Transverse colon (tissue), 4 donors: ENCODE measurements at regions not wholly inside any gene's neighbourhood (a gene's known extent, or its start where the extent isn't known, plus 50 kb on each side); places are given as distances from the start of the nearest gene placed in this dataset.

Source experiments
- DNase-seq: peaks from one replicate; pipeline ENCODE4 v3.0.0-alpha.2; 2019
- H3K27ac ChIP-seq, 4 donors: fragments of 200-600 bp; sonication (generic); 2 replicates each; pipeline ENCODE4 v1.5.1; 2016 to 2018; ENCODE audit warnings: inconsistent platforms in 4 of 4
- H3K27me3 ChIP-seq: fragments of 200-600 bp; sonication (generic); 2 replicates; pipeline ENCODE4 v1.5.1; 2017; ENCODE audit warnings: inconsistent platforms
- H3K36me3 ChIP-seq, 4 donors: fragments of 200-600 bp; sonication (generic); 2 replicates each; pipeline ENCODE4 v1.5.1; 2017 to 2019; ENCODE audit warnings: inconsistent platforms in 4 of 4
- H3K4me1 ChIP-seq, 4 donors: fragments of 200-600 bp; sonication (generic); 2 replicates each; pipeline ENCODE4 v1.5.1; 2017 to 2020; ENCODE audit warnings: inconsistent platforms in 4 of 4
- H3K4me3 ChIP-seq, 4 donors: fragments of 200-600 bp; sonication (generic); 1 replicate in 1 of 4; 2 replicates in 3 of 4; pipeline versions ENCODE4 v1.5.1 to v1.6.1; 2017 to 2019; ENCODE audit warnings: inconsistent platforms in 4 of 4
- H3K9me3 ChIP-seq, 2 donors: fragments of 200-600 bp; sonication (generic); 2 replicates each; pipeline ENCODE4 v1.5.1; 2017 to 2019; ENCODE audit warnings: inconsistent platforms in 2 of 2
- EP300 ChIP-seq: sonication (generic); formaldehyde crosslinking; IDR thresholded peaks from one replicate; pipeline ENCODE4 v1.6.1; 2017; ENCODE audit warnings: antibody characterized with exemption, low read depth
- POLR2A ChIP-seq: fragments of 450-650 bp; IDR thresholded peaks from one replicate; pipeline ENCODE4 v1.6.1; 2016; ENCODE audit warnings: antibody characterized with exemption, mild to moderate bottlenecking, moderate library complexity
- POLR2AphosphoS5 ChIP-seq, 3 donors: sonication (generic); formaldehyde crosslinking; IDR thresholded peaks; one replicate each; pipeline ENCODE4 v1.6.1; 2016; ENCODE audit warnings: antibody characterized with exemption in 3 of 3
- WGBS, 2 donors: methylation state at CpG; one replicate each; pipeline ENCODE4 v1.1.5; 2018; ENCODE audit warnings: low coverage in 1 of 2; 5-methylcytosine and 5-hydroxymethylcytosine counted together
- in situ Hi-C, 4 donors: fragments of 200-750 bp; cut with MboI; loops; one replicate each; pipeline versions ENCODE4 v1.15.0 to v1.15.1; 2017; ENCODE audit warnings: low sequenced_read_pairs in 3 of 4, low pct_ligation_motif_present in 1 of 4, low pct_unique_long_range_greater_than_20kb in 1 of 4
- intact Hi-C: fragments of 100-400 bp; cut with DNase I; formaldehyde crosslinking; loops from one replicate; pipeline ENCODE4 v1.15.1; 2023; ENCODE audit warnings: low total_unique reads
- TF ChIP-seq, protein P1 (sequence below), 5 experiments: fragments of 200-600 bp in 3 of 5; fragments of 450-650 bp in 2 of 5; sonication (generic) in 3 of 5; IDR thresholded peaks; 1 replicate in 2 of 5; 2 replicates in 3 of 5; pipeline ENCODE4 v1.5.1; 2016 to 2017; ENCODE audit warnings: antibody characterized with exemption in 5 of 5, inconsistent platforms in 3 of 5, mild to moderate bottlenecking in 2 of 5, moderate library complexity in 1 of 5

DNA sequence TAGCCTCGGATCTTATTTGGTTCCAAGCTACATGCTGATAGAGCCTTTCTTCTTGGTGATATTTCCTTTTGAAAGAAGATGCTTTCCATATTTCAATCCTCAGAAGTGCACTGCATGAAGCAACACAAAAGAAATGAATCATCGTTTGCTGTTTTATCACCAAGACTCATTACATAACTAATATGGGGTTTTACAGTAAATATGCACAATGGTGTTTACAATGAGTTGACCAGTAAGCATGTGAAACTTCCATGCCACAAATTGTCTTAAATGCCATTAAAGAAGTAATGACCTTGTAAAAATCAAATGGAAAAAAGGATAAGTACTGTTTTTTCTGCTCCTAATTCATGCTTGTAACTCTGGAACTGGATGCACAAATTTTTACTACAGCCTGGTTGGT is 1017.0 kb upstream of the GHITM start:
- no peaks in the 10 kb centered on the region for H3K27me3 ChIP-seq
- no peaks in the 10 kb centered on the region for H3K4me1 ChIP-seq
- in situ Hi-C loops (no loop called here), intact Hi-C loops (no loop called here)
- H3K36me3 ChIP-seq = no peaks in the 10 kb centered on the region
- WGBS, 2 donors = 43 to 63% methylated on average over 2 of the region's 2 CpGs
- no peaks in the 10 kb centered on the region for H3K9me3 ChIP-seq
- H3K27ac ChIP-seq = no peak overlapping the region
- no peak overlapping the region for H3K4me3 ChIP-seq
- no peak for DNase-seq
- TF ChIP-seq, protein P1, sequence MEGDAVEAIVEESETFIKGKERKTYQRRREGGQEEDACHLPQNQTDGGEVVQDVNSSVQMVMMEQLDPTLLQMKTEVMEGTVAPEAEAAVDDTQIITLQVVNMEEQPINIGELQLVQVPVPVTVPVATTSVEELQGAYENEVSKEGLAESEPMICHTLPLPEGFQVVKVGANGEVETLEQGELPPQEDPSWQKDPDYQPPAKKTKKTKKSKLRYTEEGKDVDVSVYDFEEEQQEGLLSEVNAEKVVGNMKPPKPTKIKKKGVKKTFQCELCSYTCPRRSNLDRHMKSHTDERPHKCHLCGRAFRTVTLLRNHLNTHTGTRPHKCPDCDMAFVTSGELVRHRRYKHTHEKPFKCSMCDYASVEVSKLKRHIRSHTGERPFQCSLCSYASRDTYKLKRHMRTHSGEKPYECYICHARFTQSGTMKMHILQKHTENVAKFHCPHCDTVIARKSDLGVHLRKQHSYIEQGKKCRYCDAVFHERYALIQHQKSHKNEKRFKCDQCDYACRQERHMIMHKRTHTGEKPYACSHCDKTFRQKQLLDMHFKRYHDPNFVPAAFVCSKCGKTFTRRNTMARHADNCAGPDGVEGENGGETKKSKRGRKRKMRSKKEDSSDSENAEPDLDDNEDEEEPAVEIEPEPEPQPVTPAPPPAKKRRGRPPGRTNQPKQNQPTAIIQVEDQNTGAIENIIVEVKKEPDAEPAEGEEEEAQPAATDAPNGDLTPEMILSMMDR (IDR thresholded peaks at IDR 0.05) = no peak
- TF ChIP-seq EP300 = no peak

DNA sequence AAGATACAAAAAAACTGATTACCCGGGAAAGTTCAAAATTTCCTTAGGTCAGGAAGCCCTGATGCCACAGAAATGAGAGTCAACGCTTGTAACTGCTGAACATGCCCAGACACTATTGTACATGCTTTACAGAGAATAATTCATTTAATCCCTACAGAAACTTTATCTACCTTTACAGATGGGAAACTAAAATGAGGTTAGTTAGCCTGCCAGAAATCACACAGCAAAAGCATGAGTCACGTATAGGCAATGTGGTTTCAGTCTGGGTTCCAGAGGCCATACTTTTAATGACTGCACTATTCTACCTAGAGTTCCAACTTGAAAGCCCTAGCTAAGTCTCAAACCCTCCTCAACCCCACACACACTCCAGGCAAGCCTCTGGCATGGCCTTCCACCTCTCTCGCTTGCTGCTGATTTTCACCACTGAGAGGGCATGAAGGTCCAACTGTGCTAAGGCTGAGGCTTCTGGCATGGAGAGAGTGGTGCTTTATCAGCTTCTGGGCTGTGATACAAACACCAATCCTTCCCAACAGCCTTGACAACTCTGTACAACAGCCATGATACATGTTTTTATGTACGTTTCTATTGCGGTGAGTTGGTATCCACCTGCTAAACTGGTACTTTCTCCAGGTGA is 1011.2 kb upstream of the GHITM start:
- WGBS, 2 donors = 85 to 94% methylated on average over 6 of the region's 6 CpGs
- Histone ChIP-seq H3K4me1 (no peaks in the 10 kb centered on the region), H3K27ac (no peak overlapping the region), H3K4me3 (no peak overlapping the region), H3K9me3 (no peaks in the 10 kb centered on the region), H3K27me3 (no peaks in the 10 kb centered on the region), H3K36me3 (no peaks in the 10 kb centered on the region)
- DNase-seq = no peak
- intact Hi-C loops = no loop called here
- in situ Hi-C loops = no loop called here
- TF ChIP-seq EP300 (no peak), POLR2A (no peak), POLR2AphosphoS5 (IDR thresholded peaks at IDR 0.05) (no peak)
- TF ChIP-seq, protein P1 (IDR thresholded peaks at IDR 0.05) = no peak

DNA sequence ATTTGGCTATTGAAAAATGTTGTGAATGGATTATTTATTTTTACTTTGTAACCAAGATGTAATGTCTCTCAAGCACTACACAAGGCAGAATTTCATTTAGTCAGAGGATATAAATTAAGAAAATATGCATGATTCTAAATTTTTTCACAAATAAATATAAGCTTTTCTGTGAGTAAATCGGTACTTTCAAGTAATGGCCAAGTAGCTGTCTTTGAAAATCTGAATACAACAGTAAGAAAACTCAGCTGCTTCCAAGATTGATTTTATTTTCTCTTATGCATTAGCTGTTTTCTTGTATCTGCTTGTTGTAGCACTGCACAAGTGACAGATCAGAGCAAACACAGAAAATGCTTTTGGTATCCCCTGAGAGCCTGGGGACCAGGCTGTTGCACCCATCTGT is 998.5 kb upstream of the GHITM start:
- Histone ChIP-seq H3K27ac (no peak overlapping the region), H3K4me3 (no peak overlapping the region), H3K4me1 (no peaks in the 10 kb centered on the region), H3K36me3 (no peaks in the 10 kb centered on the region), H3K9me3 (no peaks in the 10 kb centered on the region), H3K27me3 (no peaks in the 10 kb centered on the region)
- TF ChIP-seq, protein P1 (IDR thresholded peaks at IDR 0.05) = no peak
- in situ Hi-C loops = no loop called here
- intact Hi-C loops = no loop called here
- DNase-seq = no peak
- 52 to 73% methylated on average over 1 of the region's 1 CpG for WGBS, 2 donors

DNA sequence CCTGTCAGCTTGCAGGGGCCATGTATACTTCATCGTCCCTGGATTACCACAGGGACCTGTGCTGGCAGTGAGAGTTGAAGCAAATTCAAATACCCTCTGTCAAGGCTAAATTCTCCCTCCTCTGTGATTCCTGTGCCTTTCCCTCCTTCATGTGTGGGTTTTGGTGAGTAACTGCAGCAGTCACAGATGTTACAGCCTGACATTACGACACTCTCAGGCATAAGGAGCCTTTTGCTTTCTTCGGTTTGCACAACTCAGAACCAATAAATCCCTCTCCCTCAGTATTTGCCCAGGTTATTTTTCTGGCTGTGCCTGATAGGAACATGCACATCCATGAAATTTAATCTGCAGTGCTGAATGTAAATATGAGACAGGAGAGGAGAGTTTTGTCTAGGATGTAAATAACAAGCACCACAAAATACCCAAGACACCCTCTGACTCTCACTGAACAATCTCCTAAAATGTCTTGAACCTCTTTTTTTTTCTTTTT is 997.2 kb upstream of the GHITM start:
- Histone ChIP-seq H3K27ac (no peak overlapping the region), H3K9me3 (no peaks in the 10 kb centered on the region), H3K4me1 (no peaks in the 10 kb centered on the region), H3K27me3 (no peaks in the 10 kb centered on the region), H3K4me3 (no peak overlapping the region), H3K36me3 (no peaks in the 10 kb centered on the region)
- no peak for TF ChIP-seq EP300
- TF ChIP-seq POLR2A = no peak
- in situ Hi-C loops (no loop called here), intact Hi-C loops (no loop called here)
- no peak for DNase-seq
- 78 to 79% methylated on average over 3 of the region's 3 CpGs for WGBS, 2 donors

DNA sequence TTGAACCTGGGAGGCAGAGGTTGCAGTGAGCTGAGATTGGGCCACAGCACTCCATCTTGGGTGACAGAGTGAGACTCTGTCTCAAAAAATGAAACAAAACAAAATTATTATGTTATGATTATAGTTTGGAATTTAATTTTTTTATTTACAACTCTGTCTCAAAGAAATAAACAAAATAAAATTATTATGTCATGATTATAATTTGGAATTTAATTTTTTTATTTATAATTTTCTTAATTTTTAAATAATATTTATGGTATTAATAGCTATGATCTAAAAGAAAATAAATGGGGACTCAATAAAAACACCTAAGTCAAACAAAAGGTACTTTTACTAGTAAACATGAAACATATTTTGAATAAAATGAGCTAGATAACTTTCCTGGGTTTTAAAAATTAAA is 994.8 kb upstream of the GHITM start:
- no peaks in the 10 kb centered on the region for H3K36me3 ChIP-seq
- intact Hi-C loops = no loop called here
- no peak overlapping the region for H3K27ac ChIP-seq
- H3K27me3 ChIP-seq = no peaks in the 10 kb centered on the region
- no peaks in the 10 kb centered on the region for H3K9me3 ChIP-seq
- in situ Hi-C loops = no loop called here
- H3K4me3 ChIP-seq = no peak overlapping the region
- no peaks in the 10 kb centered on the region for H3K4me1 ChIP-seq
- DNase-seq = no peak
- TF ChIP-seq POLR2A (no peak), EP300 (no peak), POLR2AphosphoS5 (IDR thresholded peaks at IDR 0.05) (no peak)
- TF ChIP-seq, protein P1 (IDR thresholded peaks at IDR 0.05) = no peak
